A549 (cell line): ENCODE measurements at regions not wholly inside any gene's neighbourhood (a gene's known extent, or its start where the extent isn't known, plus 50 kb on each side); places are given as distances from the start of the nearest gene placed in this dataset.

ENCODE experiments used
- ATAC-seq, 2 experiments: fragments of 200-7000 bp in 1 of 2; fragments of >200 bp in 1 of 2; cut with Nextera tagmentation in 1 of 2; cut with Tn5 transposase in 1 of 2; 3 replicates each; pipeline versions ENCODE4 v1.8.0 to v1.9.1; 2018 to 2020; ENCODE audit warnings: mild to moderate bottlenecking in 1 of 2, moderate library complexity in 1 of 2
- CTCF ChIA-PET: fragments of 300-600 bp; sonication (Branson Sonifier 250); formaldehyde crosslinking; extraction: SDS; loops from one replicate; lab custom pipeline; 2021; ENCODE audit warnings: antibody characterized with exemption, inconsistent platforms; lab: Yijun Ruan, JAX
- POLR2A ChIA-PET: fragments of 350-600 bp; formaldehyde crosslinking; extraction: SDS; loops from one replicate; lab custom pipeline; 2021; ENCODE audit warnings: antibody characterized with exemption, inconsistent platforms; lab: Yijun Ruan, JAX
- DNase-seq, 2 experiments: peaks; one replicate each; pipeline versions ENCODE4 v3.0.0 to v3.0.0-alpha.2; 2011 to 2016; ENCODE audit warnings: low read depth in 1 of 2, low spot score in 1 of 2
- FAIRE-seq: peaks from 2 replicates; lab custom pipeline; 2011; peaks lifted over from hg19 to GRCh38; lab: Jason Lieb, UNC
- H3K27ac ChIP-seq, 2 experiments: fragments of >200 bp; sonication (Bioruptor Twin); formaldehyde crosslinking; 3 replicates each; pipeline ENCODE4 v1.5.1; 2016 to 2017
- H3K4me1 ChIP-seq: fragments of >200 bp; sonication (Bioruptor Twin); formaldehyde crosslinking; 3 replicates; pipeline ENCODE4 v1.6.1; 2016
- H3K4me2 ChIP-seq: fragments of >200 bp; sonication (Bioruptor Twin); formaldehyde crosslinking; 3 replicates; pipeline ENCODE4 v1.6.1; 2016
- H3K4me3 ChIP-seq: fragments of >200 bp; sonication (Bioruptor Twin); formaldehyde crosslinking; 3 replicates; pipeline ENCODE4 v1.5.1; 2016
- H3K9me3 ChIP-seq: fragments of >200 bp; sonication (Bioruptor Twin); formaldehyde crosslinking; 3 replicates; pipeline ENCODE4 v1.6.1; 2016
- BHLHE40 ChIP-seq: IDR thresholded peaks from 2 replicates; pipeline ENCODE4 v1.6.1; 2012; ENCODE audit warnings: low read depth, low read length, inconsistent platforms
- CBX8 ChIP-seq: fragments of 200-600 bp; sonication (generic); IDR thresholded peaks from 2 replicates; pipeline ENCODE4 v1.6.1; 2016
- ESRRA ChIP-seq: fragments of 150-350 bp; IDR thresholded peaks from 2 replicates; pipeline ENCODE4 v1.6.1; 2014; ENCODE audit warnings: mild to moderate bottlenecking, low read length, borderline replicate concordance
- FOSB ChIP-seq: fragments of 250-450 bp; sonication (Bioruptor Pico); IDR thresholded peaks from 2 replicates; pipeline ENCODE4 v1.5.0; 2020; ENCODE audit warnings: mild to moderate bottlenecking, moderate library complexity
- HOXA7 ChIP-seq: fragments of 250-450 bp; sonication (Bioruptor Pico); IDR thresholded peaks from 2 replicates; pipeline ENCODE4 v1.5.0; 2020; ENCODE audit warnings: mild to moderate bottlenecking, moderate library complexity
- JUN ChIP-seq, 2 experiments: fragments of >200 bp; sonication (Bioruptor Twin); formaldehyde crosslinking; IDR thresholded peaks; 2 replicates in 1 of 2; 3 replicates in 1 of 2; pipeline ENCODE4 v1.6.1; 2016 to 2017
- NPAS2 ChIP-seq: fragments of 250-450 bp; sonication (Bioruptor Pico); IDR thresholded peaks from 2 replicates; pipeline ENCODE4 v1.8.0; 2022; ENCODE audit warnings: mild to moderate bottlenecking, moderate library complexity, borderline replicate concordance
- RFX5 ChIP-seq: fragments of 450-650 bp; IDR thresholded peaks from 2 replicates; pipeline ENCODE4 v1.7.1; 2014; ENCODE audit warnings: antibody characterized with exemption, mild to moderate bottlenecking, moderate library complexity
- ZFP36 ChIP-seq: fragments of 450-650 bp; IDR thresholded peaks from 2 replicates; pipeline ENCODE4 v1.6.1; 2014; ENCODE audit warnings: borderline replicate concordance; ENCODE audit not compliant: partially characterized antibody
- WGBS: methylation state at CpG from one replicate; pipeline ENCODE4 v1.1.6; 2017; ENCODE audit errors: missing lambda C conversion rate; 5-methylcytosine and 5-hydroxymethylcytosine counted together
- TF ChIP-seq, protein P1 (sequence below): IDR thresholded peaks from 2 replicates; pipeline ENCODE4 v1.6.1; 2012
- TF ChIP-seq, protein P2 (sequence below): IDR thresholded peaks from 2 replicates; pipeline ENCODE4 v1.6.1; 2012; ENCODE audit warnings: low read depth, borderline replicate concordance
- TF ChIP-seq, protein P3 (sequence below): fragments of 450-650 bp; IDR thresholded peaks from 2 replicates; pipeline ENCODE4 v1.6.1; 2014; ENCODE audit warnings: antibody characterized with exemption

DNA sequence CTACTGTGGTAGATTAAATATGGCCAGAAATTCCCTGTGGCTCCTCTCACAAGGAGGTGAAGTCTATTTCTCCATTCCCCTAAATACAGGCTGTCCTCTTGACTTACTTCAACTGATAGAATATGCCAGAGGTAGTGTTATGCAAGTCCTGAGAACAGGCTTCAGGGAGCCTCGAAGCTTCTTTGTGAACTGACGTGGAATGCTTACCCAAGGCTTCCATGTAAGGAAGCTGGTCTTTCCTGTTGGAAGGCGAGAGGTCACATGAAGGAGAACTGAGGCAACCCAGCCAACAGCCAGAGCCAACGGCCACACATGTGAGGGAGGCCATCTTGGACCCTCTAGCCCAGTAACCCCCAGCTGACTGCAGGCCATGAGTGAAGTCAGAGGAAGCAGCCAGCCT lies 267.9 kb downstream of the MRTFB start:
- ChIA-PET CTCF (no interaction called here), POLR2A (no interaction called here)
- DNase-seq (no peak), FAIRE-seq (no peak), ATAC-seq (no peak)
- TF ChIP-seq, protein P1, sequence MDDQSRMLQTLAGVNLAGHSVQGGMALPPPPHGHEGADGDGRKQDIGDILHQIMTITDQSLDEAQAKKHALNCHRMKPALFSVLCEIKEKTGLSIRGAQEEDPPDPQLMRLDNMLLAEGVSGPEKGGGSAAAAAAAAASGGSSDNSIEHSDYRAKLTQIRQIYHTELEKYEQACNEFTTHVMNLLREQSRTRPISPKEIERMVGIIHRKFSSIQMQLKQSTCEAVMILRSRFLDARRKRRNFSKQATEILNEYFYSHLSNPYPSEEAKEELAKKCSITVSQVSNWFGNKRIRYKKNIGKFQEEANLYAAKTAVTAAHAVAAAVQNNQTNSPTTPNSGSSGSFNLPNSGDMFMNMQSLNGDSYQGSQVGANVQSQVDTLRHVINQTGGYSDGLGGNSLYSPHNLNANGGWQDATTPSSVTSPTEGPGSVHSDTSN: no peak
- TF ChIP-seq NPAS2 (no peak), RFX5 (no peak)
- Histone ChIP-seq H3K27ac (peak overlapping the region in 1 of 2 experiments; percentile 2; a peak in 1 of 6 replicates), H3K4me2 (no peak overlapping the region), H3K9me3 (peaks cover 22% of the 10 kb centered on the region), H3K4me3 (no peak overlapping the region), H3K4me1 (0 out of 3 replicates have a peak, but pooled peaks cover 4% of the 10 kb centered on the region)
- WGBS: 74% methylated on average over 4 of the region's 4 CpGs

DNA sequence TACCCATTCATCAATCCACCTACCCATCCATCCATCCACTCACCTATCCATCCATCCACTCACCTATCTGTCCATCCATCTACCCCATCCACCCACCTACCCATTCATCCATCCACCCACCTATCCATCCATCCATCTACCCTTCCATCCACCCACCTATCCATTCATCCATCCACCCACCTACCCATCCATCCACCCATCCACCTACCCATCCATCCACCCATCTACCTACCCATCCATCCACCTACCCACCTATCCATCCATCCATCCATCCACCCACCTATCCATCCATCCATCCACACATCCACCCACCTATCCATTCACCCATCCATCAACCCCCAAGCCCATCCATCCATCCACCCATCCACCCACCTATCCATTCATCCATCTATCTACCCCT lies 267.1 kb downstream of the MRTFB start:
- no peak for DNase-seq
- no peak for FAIRE-seq
- H3K4me3 ChIP-seq: no peak overlapping the region
- H3K4me2 ChIP-seq: no peak overlapping the region
- TF ChIP-seq FOSB (CRISPR knock-in tag) (no peak), CBX8 (no peak), ESRRA (no peak), HOXA7 (CRISPR knock-in tag) (no peak)
- CTCF ChIA-PET: no interaction called here
- POLR2A ChIA-PET: interaction anchor here (0.7 kb wide), 1 partner anchor 54 kb away, joined by 4 read pairs; no protein-coding TSS in a partner anchor
- H3K9me3 ChIP-seq: peaks cover 22% of the 10 kb centered on the region
- ATAC-seq: no peak
- 0 out of 3 replicates have a peak, but pooled peaks cover 4% of the 10 kb centered on the region for H3K4me1 ChIP-seq
- H3K27ac ChIP-seq: no peak overlapping the region

DNA sequence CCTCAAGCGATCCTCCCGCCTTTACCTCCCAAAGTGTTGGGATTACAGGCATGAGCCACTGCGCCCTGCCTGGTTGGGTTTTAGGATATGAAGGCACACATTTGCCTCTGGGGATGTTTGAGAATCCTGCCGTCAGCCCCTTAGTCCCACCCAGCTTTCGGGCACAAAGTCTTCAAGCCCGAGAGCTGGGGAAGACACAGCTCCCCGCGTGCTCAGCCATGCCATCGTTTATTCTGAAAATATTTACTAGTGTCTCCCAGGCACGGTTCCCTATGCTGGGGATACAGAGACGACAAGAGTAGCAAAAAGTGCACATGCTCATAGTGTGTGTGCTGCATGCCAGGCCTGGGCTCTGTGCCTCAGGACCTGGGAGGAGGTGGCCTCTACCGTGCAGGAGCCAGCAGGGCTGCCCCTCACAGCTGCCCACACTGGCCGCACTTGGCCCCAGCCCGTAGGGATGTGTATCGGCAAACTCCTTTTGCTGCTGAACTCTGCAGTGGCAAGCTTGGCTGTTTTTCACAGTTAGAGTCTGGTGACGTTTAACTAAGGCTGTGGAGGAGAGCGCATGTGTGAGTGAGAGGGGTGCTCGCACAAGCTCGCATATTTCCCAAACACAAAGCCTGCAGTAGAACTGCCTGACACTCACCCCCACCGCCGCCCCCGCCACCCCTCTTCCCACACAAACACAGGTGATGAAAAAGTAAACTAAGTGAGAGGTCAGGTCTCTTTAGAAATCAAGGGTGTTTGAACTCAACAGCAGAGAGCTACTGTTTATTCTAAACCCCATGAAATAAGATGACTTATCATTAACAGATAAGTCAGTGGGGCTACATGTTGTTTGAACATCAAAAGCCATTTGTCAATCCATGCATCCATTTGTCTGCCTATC lies 266.4 kb downstream of the MRTFB start:
- Histone ChIP-seq H3K27ac (peak overlapping the region in 1 of 2 experiments; percentile 73; a peak in 3 of 6 replicates), H3K4me3 (no peak overlapping the region), H3K9me3 (peaks cover 22% of the 10 kb centered on the region), H3K4me2 (no peak overlapping the region), H3K4me1 (0 out of 3 replicates have a peak, but pooled peaks cover 4% of the 10 kb centered on the region)
- peak; percentile 25 to 35; a peak in 4 of 6 replicates for ATAC-seq
- no peak for DNase-seq
- TF ChIP-seq JUN (IDR thresholded peaks at IDR 0.05) (0 out of 5 replicates have a peak, but pooled peaks of 1 of the 2 experiments have one; percentile 23), BHLHE40 (no peak)
- TF ChIP-seq, protein P2, sequence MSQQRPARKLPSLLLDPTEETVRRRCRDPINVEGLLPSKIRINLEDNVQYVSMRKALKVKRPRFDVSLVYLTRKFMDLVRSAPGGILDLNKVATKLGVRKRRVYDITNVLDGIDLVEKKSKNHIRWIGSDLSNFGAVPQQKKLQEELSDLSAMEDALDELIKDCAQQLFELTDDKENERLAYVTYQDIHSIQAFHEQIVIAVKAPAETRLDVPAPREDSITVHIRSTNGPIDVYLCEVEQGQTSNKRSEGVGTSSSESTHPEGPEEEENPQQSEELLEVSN: 0 out of 2 replicates have a peak, but pooled peaks have one; percentile 10
- FAIRE-seq: no peak
- ChIA-PET CTCF (interaction anchor here (0.9 kb wide), 1 partner anchor 191 kb away, joined by 3 read pairs; no protein-coding TSS in a partner anchor), POLR2A (interaction anchor here (0.7 kb wide), 1 partner anchor 55 kb away, joined by 4 read pairs; no protein-coding TSS in a partner anchor)
- 76% methylated on average over 22 of the region's 22 CpGs for WGBS

DNA sequence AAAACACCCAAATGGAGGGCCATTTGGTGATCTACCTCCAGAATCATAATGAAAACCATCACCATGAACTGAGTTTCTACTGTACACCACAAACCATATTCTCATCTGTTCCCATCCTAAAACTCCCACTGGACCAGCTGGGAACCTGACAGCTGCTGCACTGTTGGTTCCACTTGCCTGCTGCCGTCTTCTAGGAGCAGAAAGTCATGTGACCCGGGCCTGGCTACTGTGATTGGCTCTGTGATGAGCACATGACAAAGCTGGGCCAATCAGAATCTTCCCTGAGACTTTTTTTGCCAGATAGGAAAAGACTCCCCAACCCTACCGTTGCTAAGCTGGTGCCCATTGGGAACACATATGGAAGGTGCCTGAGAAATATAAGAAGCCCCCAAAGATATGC lies 264.2 kb downstream of the MRTFB start:
- no peak overlapping the region for H3K4me2 ChIP-seq
- no peak overlapping the region for H3K4me3 ChIP-seq
- no peak for FAIRE-seq
- peak; percentile 4 to 19; a peak in 3 of 6 replicates for ATAC-seq
- 86% methylated on average over 3 of the region's 3 CpGs for WGBS
- DNase-seq: peak; percentile 26 to 55
- 0 out of 3 replicates have a peak, but pooled peaks cover 4% of the 10 kb centered on the region for H3K4me1 ChIP-seq
- TF ChIP-seq, protein P3, sequence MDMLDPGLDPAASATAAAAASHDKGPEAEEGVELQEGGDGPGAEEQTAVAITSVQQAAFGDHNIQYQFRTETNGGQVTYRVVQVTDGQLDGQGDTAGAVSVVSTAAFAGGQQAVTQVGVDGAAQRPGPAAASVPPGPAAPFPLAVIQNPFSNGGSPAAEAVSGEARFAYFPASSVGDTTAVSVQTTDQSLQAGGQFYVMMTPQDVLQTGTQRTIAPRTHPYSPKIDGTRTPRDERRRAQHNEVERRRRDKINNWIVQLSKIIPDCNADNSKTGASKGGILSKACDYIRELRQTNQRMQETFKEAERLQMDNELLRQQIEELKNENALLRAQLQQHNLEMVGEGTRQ: peak; percentile 90
- TF ChIP-seq ZFP36: no peak
- TF ChIP-seq, all 56 proteins: peak for 1
- Histone ChIP-seq H3K9me3 (peaks cover under 1% of the 10 kb centered on the region; the same call in 2 of the 3 replicates), H3K27ac (peak overlapping the region in 1 of 2 experiments; percentile 25; a peak in 1 of 6 replicates)
- ChIA-PET POLR2A (no interaction called here), CTCF (interaction anchor here (1.0 kb wide), 1 partner anchor 9 kb away, joined by 3 read pairs; no protein-coding TSS in a partner anchor)
